Loucy (cell line): ENCODE measurements at regions not wholly inside any gene's neighbourhood (a gene's known extent, or its start where the extent isn't known, plus 50 kb on each side); places are given as distances from the start of the nearest gene placed in this dataset.

Experiments
- CTCF ChIP-seq: fragments of 200-600 bp; sonication (generic); conservative IDR thresholded peaks from 2 replicates; pipeline ENCODE4 v1.5.1; 2014; ENCODE audit warnings: mild to moderate bottlenecking, antibody characterized with exemption, low read length
- EZH2phosphoT487 ChIP-seq: fragments of 200-600 bp; IDR thresholded peaks from 2 replicates; pipeline ENCODE4 v1.6.1; 2018; ENCODE audit warnings: antibody characterized with exemption, mild to moderate bottlenecking, moderate library complexity, borderline replicate concordance

DNA sequence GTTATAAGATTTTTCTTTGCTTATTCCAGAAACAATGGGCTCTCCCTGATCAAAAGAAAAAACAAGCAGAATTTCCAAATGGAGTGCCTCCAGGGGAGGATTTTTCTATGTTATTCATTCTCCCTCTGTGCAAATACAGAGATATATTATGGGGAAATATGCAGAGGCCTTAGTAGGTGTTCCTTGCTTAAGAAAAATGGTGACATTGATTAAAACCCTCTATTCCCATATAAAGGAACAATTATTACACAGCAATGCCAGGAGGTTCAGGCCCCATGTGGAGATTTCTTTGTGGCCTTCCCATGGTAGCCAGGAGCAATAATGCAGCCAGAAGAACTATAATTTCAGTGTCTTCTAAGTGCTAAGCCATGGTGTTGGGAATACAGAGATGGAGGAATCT is 255.9 kb upstream of the CXCR4 start:
- TF ChIP-seq CTCF (no peak), EZH2phosphoT487 (no peak)
